ENCODE measurements at regions not wholly inside any gene's neighbourhood (a gene's known extent, or its start where the extent isn't known, plus 50 kb on each side); places are given as distances from the start of the nearest gene placed in this dataset.
"Not testable (repeated sequence)": the region's sequence is repeated elsewhere in the genome, so short reads cannot be mapped to it uniquely, and the experiment has no call there.

DNA sequence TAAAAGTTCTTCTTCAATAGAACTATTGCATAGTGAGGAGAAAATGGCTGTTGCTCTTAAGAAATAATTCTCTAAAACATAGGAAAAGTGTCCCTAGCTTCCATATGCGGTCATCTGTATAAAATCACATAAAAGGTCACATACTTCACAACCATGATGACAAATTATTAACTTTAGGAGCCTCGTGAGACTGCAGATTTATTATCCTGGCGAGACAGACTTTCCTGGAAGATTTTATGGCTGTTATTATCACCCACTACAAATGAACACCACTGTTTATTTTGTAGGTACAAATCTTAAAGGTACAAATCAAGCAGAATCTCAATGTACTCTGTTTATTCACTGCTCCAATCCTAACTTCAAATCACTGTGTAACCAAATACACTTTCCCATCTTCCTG, 55.0 kb upstream of the AGAP4 start:
- H3K27ac ChIP-seq: not testable (repeated sequence)

- H3K27ac ChIP-seq: not testable (repeated sequence)
These were observed 56.3 kb upstream of the AGAP4 start for GRCh38 chr10:45903614-45904013.

- H3K27ac ChIP-seq: not testable (repeated sequence)
These were observed 56.8 kb upstream of the AGAP4 start for GRCh38 chr10:45904070-45904469.

DNA sequence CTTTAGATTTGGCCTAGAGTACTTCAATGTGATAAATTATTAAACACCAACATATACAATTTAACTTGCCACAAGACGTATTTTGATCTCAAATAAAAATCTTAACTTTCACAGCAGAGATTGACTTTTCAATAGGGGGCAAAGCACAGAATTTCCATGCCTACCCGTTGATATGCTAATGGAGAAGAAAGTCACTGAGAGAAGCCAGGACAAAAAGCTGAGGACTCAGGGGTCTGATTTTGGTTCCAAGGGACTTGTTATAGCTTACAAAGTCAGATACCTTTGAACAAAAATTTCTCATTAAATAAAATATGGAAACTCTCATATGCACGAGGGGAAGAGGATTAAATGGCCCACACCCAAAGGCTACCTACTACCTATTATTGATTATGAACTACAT, 59.1 kb upstream of the TIMM23 start:
- H3K27ac ChIP-seq: not testable (repeated sequence)

DNA sequence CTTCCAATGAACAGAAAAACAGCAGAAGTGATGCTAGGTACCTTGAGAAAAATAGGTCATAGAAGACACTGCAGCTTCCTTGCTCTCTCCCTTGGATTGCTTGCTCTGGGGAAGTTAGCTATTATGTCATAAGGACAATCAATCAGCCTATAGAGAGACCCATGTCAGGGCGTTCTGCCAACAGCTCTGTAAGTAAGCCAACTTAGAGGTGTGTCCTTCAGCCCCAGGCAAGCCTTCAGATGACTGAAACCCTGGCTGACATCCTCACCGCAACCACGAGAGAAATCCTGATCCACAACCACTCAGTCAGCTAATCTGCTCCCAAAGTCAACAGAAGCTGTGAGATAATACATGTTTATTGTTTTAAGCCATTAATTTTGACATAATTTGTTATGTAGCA, 57.5 kb upstream of the TIMM23 start:
- H3K27ac ChIP-seq: not testable (repeated sequence)

GRCh38 chr10:45915617-45916016, 56.7 kb upstream of the TIMM23 start:
- not testable (repeated sequence) for H3K27ac ChIP-seq

- not testable (repeated sequence) for H3K27ac ChIP-seq
- peak; percentile 74 for TF ChIP-seq CTCF (conservative IDR thresholded peaks at IDR 0.05)
These were observed 51.4 kb upstream of the TIMM23 start for GRCh38 chr10:45920876-45921275.
